ENCODE measurements at regions not wholly inside any gene's neighbourhood (a gene's known extent, or its start where the extent isn't known, plus 50 kb on each side); places are given as distances from the start of the nearest gene placed in this dataset.

DNA sequence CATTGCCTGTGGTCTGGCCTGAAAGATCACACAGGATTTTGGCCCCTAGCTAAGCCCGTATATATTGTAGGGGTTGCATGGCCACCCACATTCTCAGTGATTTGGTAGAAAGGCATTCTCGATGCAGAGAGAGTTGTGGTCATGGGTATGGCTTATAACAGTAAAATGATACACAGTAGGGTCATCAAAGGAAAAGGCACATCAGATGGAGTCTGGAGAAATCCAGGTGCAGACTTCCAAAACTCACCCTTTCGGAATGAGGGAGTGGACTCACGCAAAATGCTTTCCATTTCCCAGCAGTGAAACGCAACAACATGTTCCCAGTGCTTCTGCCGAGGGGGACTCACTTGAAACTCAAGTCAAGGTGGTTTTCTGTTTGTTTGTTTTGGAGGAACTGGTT, 802.5 kb upstream of the SLITRK1 start:
- no peak for DNase-seq
- H3K9me3 ChIP-seq, result no peaks in the 10 kb centered on the region
- no peaks in the 10 kb centered on the region for H3K36me3 ChIP-seq
- no peak for TF ChIP-seq POLR2A (IDR thresholded peaks at IDR 0.05)
- no peak for TF ChIP-seq EP300 (IDR thresholded peaks at IDR 0.05)
- TF ChIP-seq, protein P1, sequence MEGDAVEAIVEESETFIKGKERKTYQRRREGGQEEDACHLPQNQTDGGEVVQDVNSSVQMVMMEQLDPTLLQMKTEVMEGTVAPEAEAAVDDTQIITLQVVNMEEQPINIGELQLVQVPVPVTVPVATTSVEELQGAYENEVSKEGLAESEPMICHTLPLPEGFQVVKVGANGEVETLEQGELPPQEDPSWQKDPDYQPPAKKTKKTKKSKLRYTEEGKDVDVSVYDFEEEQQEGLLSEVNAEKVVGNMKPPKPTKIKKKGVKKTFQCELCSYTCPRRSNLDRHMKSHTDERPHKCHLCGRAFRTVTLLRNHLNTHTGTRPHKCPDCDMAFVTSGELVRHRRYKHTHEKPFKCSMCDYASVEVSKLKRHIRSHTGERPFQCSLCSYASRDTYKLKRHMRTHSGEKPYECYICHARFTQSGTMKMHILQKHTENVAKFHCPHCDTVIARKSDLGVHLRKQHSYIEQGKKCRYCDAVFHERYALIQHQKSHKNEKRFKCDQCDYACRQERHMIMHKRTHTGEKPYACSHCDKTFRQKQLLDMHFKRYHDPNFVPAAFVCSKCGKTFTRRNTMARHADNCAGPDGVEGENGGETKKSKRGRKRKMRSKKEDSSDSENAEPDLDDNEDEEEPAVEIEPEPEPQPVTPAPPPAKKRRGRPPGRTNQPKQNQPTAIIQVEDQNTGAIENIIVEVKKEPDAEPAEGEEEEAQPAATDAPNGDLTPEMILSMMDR (IDR thresholded peaks at IDR 0.05), result no peak
- no peak overlapping the region for H3K4me3 ChIP-seq
- H3K27me3 ChIP-seq, result no peaks in the 10 kb centered on the region
- no peak overlapping the region for H3K27ac ChIP-seq
- intact Hi-C loops (cut with DNase I), result no loop called here
- no peaks in the 10 kb centered on the region for H3K4me1 ChIP-seq (ENCODE audit: insufficient read depth)
- 77 to 88% (median 85%) methylated on average over 6 of the region's 6 CpGs for WGBS, 3 donors

DNA sequence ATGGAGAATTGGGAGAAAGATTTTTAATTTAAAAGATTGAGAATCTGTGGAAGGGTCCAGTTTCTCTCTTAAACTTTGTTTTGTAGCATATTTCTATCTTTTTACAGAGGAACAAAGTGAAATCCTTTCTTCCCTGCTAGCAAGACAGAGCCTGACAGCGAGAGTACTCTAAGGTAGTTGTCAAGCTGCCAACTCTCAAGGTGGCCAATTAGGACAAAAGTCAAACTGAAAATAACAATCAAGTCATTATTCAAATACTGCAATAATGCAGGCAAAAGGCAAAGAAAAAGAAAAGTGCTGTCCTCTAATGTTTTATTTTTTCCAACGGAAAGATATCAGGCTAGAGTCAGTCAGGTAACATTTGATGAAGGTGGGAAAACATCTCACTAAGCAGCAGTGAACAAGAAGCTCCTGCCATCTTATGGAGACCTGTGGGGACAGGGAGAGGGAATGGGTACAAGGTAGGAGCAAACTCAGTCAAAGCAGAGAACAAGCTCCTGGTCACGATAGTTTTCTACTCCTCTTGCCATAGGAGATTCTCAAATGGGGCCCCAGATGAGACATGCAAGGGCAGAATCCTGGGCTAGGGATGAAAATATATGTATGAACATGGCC, 801.9 kb upstream of the SLITRK1 start:
- no peak for TF ChIP-seq POLR2A (IDR thresholded peaks at IDR 0.05)
- TF ChIP-seq EP300 (IDR thresholded peaks at IDR 0.05), result no peak
- TF ChIP-seq, protein P1 (IDR thresholded peaks at IDR 0.05), result no peak
- H3K27me3 ChIP-seq, result no peaks in the 10 kb centered on the region
- intact Hi-C loops (cut with DNase I), result no loop called here
- no peak overlapping the region for H3K27ac ChIP-seq
- H3K4me3 ChIP-seq, result no peak overlapping the region
- H3K4me1 ChIP-seq (ENCODE audit: insufficient read depth), result no peaks in the 10 kb centered on the region
- 49 to 61% (median 60%) methylated on average over 3 of the region's 3 CpGs for WGBS, 3 donors
- H3K36me3 ChIP-seq, result no peaks in the 10 kb centered on the region
- no peak for DNase-seq
- H3K9me3 ChIP-seq, result no peaks in the 10 kb centered on the region

DNA sequence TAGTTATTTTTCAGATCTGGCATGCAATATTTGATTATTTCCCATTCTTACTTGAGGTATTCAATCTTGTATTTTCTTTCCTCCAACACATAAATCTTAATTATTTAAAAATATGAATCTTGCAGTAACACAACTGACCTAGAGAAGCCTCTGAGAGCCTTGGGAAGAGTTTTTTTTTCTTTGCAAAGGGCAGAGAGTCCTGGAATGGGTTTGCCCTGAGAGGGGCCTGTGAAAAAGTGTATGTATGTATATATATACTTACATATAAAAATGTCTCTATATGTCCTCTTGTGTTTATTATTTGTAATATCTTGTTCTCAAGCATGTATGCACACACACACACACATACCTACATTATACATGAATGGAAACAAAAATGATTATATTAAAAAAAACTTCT, 801.2 kb upstream of the SLITRK1 start:
- intact Hi-C loops (cut with DNase I), result no loop called here
- H3K27me3 ChIP-seq, result no peaks in the 10 kb centered on the region
- no peaks in the 10 kb centered on the region for H3K4me1 ChIP-seq (ENCODE audit: insufficient read depth)
- H3K4me3 ChIP-seq, result no peak overlapping the region
- no peaks in the 10 kb centered on the region for H3K36me3 ChIP-seq
- H3K27ac ChIP-seq, result no peak overlapping the region
- H3K9me3 ChIP-seq, result no peaks in the 10 kb centered on the region
- TF ChIP-seq EP300 (IDR thresholded peaks at IDR 0.05) (no peak), POLR2A (IDR thresholded peaks at IDR 0.05) (no peak)
- TF ChIP-seq, protein P1 (IDR thresholded peaks at IDR 0.05), result no peak
- no peak for DNase-seq

DNA sequence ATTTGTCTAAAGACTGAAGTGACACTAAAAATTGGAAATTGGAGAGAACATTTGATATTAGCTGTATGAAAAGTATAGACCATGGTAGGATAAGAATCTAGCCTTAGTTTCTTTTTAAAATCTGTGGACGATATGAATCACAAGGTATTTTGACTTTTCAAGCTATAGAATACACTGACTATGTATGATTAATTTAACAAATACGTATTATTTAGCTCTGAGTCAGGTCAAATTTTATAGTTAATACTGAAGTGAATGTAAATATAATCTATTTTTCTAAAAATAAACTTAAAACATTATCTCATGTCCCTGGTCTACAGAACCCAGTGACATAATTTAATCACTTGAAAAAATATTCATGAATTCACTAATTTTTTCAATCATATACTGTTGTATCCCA, 795.6 kb upstream of the SLITRK1 start:
- Histone ChIP-seq H3K27me3 (no peaks in the 10 kb centered on the region), H3K4me3 (no peak overlapping the region), H3K27ac (no peak overlapping the region), H3K36me3 (no peaks in the 10 kb centered on the region), H3K4me1 (ENCODE audit: insufficient read depth) (no peaks in the 10 kb centered on the region), H3K9me3 (no peaks in the 10 kb centered on the region)
- TF ChIP-seq POLR2A (IDR thresholded peaks at IDR 0.05), result no peak
- no peak for TF ChIP-seq EP300 (IDR thresholded peaks at IDR 0.05)
- TF ChIP-seq, protein P1 (IDR thresholded peaks at IDR 0.05), result no peak
- DNase-seq, result no peak
- 73 to 79% (median 74%) methylated on average over 2 of the region's 2 CpGs for WGBS, 3 donors
- intact Hi-C loops (cut with DNase I), result no loop called here
